ENCODE measurements at regions not wholly inside any gene's neighbourhood (a gene's known extent, or its start where the extent isn't known, plus 50 kb on each side); places are given as distances from the start of the nearest gene placed in this dataset.

- DNase-seq (ENCODE audit: low read depth) = no peak
These were observed 584.1 kb downstream of the INSC start for GRCh38 chr11:15698855-15699254.

GRCh38 chr11:15699978-15700377 lies 585.3 kb downstream of the INSC start:
- DNase-seq (ENCODE audit: low read depth) = no peak

- DNase-seq (ENCODE audit: low read depth) = no peak
These were observed 585.7 kb downstream of the INSC start for GRCh38 chr11:15700456-15700855.

- DNase-seq (ENCODE audit: low read depth) = no peak
These were observed 589.3 kb downstream of the INSC start for GRCh38 chr11:15704064-15704463.

GRCh38 chr11:15704556-15704955 lies 589.8 kb downstream of the INSC start:
- DNase-seq (ENCODE audit: low read depth) = no peak

- no peak for DNase-seq (ENCODE audit: low read depth)
These were observed 591.2 kb downstream of the INSC start for GRCh38 chr11:15705891-15706290.

GRCh38 chr11:15707194-15707593 lies 592.5 kb downstream of the INSC start:
- no peak for DNase-seq (ENCODE audit: low read depth)

- DNase-seq (ENCODE audit: low read depth) = no peak
These were observed 593.2 kb downstream of the INSC start for GRCh38 chr11:15707971-15708370.

GRCh38 chr11:15710580-15711275 lies 596.0 kb downstream of the INSC start:
- DNase-seq (ENCODE audit: low read depth) = no peak

- DNase-seq (ENCODE audit: low read depth) = no peak
These were observed 596.6 kb downstream of the INSC start for GRCh38 chr11:15711311-15711710.

GRCh38 chr11:15714641-15715399 lies 600.1 kb downstream of the INSC start:
- DNase-seq (ENCODE audit: low read depth) = no peak

GRCh38 chr11:15716550-15716949 lies 601.8 kb downstream of the INSC start:
- DNase-seq (ENCODE audit: low read depth) = no peak

GRCh38 chr11:15720460-15720859 lies 605.7 kb downstream of the INSC start:
- DNase-seq (ENCODE audit: low read depth) = no peak

GRCh38 chr11:15723966-15724365 lies 609.2 kb downstream of the INSC start:
- no peak for DNase-seq (ENCODE audit: low read depth)

- no peak for DNase-seq (ENCODE audit: low read depth)
These were observed 609.9 kb downstream of the INSC start for GRCh38 chr11:15724601-15725000.

GRCh38 chr11:15725246-15725645 lies 610.5 kb downstream of the INSC start:
- no peak for DNase-seq (ENCODE audit: low read depth)

GRCh38 chr11:15726221-15726746 lies 611.6 kb downstream of the INSC start:
- no peak for DNase-seq (ENCODE audit: low read depth)

GRCh38 chr11:15726893-15727519 lies 612.3 kb downstream of the INSC start:
- DNase-seq (ENCODE audit: low read depth) = no peak

GRCh38 chr11:15727520-15727914 lies 612.8 kb downstream of the INSC start:
- no peak for DNase-seq (ENCODE audit: low read depth)

GRCh38 chr11:15728207-15728606 lies 613.5 kb downstream of the INSC start:
- DNase-seq (ENCODE audit: low read depth) = no peak

- DNase-seq (ENCODE audit: low read depth) = no peak
These were observed 615.7 kb downstream of the INSC start for GRCh38 chr11:15730263-15730994.

- no peak for DNase-seq (ENCODE audit: low read depth)
These were observed 616.3 kb downstream of the INSC start for GRCh38 chr11:15730995-15731385.
